ENCODE measurements at regions not wholly inside any gene's neighbourhood (a gene's known extent, or its start where the extent isn't known, plus 50 kb on each side); places are given as distances from the start of the nearest gene placed in this dataset.

DNA sequence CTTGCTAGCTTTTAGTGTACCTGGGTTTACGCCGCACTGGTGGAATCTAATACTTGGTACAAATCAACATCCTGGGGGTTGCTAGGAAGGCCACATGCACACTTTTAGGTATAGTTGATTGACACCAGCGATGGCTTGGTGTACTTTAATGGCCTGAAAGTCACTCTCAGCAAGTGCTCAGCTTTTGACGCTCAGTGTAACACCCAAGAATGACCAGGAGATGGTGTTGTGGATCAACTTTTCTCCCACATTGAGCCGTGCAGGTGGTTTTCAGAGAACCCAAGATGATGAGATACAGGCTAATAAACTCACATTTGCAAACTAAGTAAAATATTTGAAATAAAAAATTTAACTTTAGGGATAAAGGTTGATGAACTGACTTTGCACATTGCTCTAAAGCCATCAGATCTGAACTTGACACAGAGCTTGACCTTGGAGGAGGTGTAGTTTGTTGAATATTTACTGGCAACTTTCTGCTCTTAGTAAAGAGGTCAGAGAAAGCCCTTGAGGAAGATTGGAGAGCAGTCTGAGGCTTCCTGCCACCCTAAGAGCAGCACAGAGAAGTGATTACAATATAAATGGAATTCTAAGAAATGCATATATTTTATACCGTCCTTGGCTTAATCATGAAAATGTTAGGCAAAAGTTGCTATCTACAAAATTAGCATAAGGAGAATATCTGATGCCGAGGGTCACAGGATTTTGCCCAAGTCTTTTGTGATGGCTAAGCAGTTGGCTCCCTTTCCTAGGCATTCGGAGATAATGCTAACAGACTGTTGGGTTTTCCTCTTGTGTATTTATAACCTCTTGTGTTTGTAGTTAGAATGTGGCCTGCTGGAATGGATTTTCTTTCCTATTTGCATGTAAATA lies 143.4 kb upstream of the RASGRP1 start:
- ATAC-seq (ENCODE audit: poor library complexity) = peak; percentile 89
- DNase-seq = no peak
- intact Hi-C loops (cut with DNase I) = loop anchor here (5.0 kb wide), 1 partner anchor 1049 kb away; no protein-coding TSS in a partner anchor

DNA sequence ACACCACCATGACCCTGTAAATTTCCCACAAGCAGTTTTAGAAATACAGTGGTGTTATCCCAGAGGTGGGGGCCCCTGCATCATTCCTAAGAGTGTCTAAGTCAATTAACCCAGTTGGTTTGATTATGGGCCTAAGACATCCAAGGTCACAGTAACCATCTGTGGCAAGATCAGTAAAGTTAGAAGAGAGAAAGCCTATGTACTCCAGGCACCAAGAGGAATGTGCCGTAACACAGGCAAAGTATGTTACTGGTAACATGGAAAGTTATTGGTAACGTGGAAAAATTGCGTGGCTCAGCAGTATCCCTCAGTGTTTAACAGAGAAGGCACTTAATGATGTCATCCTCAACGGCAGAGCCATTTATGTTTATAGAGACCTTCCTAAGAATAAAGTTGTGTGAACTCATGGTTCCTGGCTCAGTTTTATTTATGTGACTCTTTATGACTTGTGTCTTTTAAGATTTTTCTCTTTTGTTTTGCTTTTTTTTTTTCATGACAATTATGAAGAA lies 144.1 kb upstream of the RASGRP1 start:
- ATAC-seq (ENCODE audit: poor library complexity) (no peak), DNase-seq (no peak)
- intact Hi-C loops (cut with DNase I) = loop anchor here (5.0 kb wide), 1 partner anchor 1049 kb away; no protein-coding TSS in a partner anchor

DNA sequence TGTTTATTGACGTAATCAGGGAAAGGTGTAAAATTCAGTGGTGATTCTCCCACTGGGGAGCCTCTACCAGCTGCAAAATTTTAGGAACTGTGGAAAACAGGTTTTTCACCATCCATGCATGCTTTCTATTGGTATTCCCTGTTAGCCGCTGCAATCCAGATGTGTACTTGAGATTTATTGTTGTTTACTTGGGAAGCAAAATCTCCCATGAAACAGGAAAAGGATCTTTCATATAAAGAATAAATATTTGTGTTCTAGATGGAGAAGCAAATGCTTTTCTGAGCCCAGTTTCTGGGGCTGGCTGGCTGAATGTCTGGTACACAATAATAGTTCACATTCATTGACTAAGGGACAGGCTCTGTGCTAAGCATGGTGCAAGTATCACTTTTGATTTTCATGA lies 144.6 kb upstream of the RASGRP1 start:
- ATAC-seq (ENCODE audit: poor library complexity) (no peak), DNase-seq (no peak)
- intact Hi-C loops (cut with DNase I) = loop anchor here (5.0 kb wide), 1 partner anchor 1048 kb away; no protein-coding TSS in a partner anchor

DNA sequence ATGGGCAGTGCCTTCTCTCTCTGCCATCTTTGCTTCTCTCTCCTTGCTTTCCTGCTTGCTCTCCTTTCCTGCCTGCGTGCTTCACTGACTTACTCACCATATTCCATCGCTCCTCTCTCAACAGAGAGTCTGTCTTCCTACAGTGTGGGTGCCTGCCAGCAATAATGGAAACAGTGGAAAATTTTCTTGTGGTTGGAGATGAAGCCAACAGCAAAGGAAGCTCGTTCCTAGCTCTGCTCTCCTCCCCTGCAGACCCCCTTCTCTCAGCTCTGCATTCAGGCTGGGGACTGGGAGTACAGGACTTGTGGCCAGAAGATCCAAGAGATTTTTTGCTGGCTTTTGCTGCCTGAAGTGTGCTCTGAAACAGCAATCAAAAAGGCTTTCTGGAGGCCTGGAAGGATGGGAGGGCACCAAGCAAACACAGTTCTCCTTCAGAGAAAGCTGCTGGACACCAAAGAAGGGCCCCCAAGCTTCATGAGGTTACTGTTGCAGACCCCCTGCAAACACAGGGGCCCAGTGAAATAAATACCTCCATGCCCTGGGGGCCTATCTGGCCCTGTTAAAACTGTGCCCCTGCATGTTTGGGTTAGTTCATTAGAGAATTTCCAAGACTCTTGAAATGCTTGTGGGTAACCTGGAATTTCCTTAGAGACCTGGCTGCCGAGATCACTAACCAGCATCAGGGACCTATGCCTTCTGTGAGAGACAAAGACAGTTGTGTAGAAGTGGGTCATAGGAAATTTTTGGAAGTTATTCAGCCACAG lies 149.9 kb upstream of the RASGRP1 start:
- intact Hi-C loops (cut with DNase I) = no loop called here
- no peak for ATAC-seq (ENCODE audit: poor library complexity)

DNA sequence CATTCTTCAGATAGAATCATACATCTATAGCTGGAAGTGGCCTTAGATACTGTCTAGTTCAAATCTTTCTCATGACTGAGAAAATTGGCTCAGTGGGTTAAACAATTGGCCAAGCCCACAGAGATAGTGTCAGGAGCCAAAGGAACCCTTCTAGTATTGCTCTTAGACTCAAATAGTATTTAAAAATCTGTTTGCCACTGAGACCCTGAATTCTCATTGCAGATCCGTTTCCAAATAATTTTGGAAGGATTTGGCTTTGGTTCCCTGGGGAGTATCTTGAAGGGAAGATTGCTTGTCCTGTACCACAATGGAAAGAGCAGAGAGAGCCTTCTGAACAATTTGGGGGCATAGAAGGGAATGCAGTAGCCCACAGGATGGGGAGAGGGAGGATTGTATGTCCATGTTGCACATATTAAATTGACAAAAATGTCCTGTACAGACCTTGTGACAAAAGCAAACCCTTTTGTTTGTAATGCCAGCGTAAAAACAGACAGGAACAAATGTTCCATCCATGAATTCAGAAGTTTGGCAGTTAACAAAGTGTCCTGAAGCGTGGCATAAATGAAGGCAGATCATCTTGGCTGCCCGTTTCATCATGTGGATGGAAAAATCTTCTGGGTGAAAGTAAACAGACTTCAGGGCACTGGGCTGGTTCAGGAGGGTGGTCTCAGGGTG lies 156.4 kb upstream of the RASGRP1 start:
- DNase-seq (no peak), ATAC-seq (ENCODE audit: poor library complexity) (no peak)
- intact Hi-C loops (cut with DNase I) = no loop called here

More for the DNA sequence above, 149.9 kb upstream of the RASGRP1 start:
- no peak for DNase-seq

DNA sequence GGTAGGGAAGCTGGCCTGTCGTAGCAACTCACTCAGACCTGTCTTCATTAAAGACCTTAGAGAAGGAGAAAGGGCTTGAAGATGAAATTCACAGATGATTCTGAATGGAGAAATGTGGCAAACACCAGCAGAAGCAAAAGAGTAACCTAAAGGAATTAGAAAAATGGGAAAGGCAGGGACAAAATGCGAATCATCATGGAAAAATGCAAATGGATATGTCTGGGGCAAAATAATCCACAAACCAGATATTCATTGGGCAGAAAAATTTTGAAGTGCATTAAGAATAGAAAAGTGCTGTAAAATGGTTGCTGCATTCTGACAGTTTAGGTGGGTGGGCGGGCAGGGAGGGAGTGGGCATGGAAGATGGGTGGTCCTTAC lies 156.9 kb upstream of the RASGRP1 start:
- ATAC-seq (ENCODE audit: poor library complexity) = no peak
- intact Hi-C loops (cut with DNase I) = no loop called here
- no peak for DNase-seq

DNA sequence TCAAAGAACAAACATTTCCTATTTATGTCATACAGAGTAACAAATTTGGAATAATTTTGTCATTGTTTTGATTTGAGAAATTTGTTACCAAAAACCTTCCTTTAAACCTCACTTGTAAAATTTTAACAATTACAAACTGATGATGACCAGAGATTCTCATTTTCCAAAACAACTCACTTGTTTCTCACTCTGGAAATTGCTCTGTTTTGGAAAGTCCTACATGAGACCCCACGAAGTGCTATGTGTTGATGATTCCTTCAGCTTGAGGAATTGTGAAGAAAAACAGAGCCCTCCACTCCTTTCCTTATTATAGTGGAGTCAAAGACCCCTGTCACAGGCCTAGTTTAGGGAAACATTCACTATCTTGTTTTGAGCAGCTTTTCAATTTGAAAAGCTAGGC lies 157.6 kb upstream of the RASGRP1 start:
- DNase-seq (no peak), ATAC-seq (ENCODE audit: poor library complexity) (no peak)
- intact Hi-C loops (cut with DNase I) = no loop called here

DNA sequence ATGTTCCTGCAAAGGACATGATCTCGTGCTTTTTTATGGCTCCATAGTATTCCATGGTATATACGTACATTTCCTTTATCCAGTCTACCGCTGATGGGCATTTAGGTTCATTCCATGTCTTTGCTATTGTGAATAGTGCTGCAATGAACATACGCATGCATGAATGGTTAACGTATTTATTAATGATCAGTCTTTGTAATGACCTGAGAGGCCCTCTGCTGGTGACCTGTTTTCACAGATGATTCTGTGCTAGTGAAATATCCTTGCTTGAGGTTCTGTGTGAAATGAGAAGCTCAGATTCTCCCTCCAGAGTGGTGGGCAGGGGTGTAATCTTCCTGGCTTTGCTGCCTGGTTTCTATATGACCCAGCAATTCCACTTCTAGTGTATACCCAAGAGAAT lies 160.2 kb upstream of the RASGRP1 start:
- ATAC-seq (ENCODE audit: poor library complexity) (no peak), DNase-seq (no peak)
- intact Hi-C loops (cut with DNase I) = no loop called here

DNA sequence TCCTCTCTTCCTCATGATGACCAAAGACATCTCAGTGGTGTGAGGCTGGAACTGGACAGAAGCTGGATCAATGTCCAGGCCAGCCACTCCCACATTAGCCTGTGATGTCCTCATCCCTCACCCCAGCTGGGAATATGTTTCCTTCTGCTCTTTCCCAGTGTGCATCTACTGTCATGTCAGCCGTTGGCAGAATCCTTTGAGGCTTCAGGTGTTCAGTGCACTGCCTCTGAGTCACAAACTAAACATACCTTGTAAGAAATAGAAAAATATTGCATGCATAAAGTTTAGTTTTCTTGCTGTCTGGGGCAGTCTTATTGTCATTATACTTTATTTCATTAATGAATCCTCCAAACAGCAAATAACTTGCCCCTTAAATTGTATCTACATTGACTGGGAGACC lies 161.6 kb upstream of the RASGRP1 start:
- no peak for ATAC-seq (ENCODE audit: poor library complexity)
- intact Hi-C loops (cut with DNase I) = no loop called here
- DNase-seq = no peak

DNA sequence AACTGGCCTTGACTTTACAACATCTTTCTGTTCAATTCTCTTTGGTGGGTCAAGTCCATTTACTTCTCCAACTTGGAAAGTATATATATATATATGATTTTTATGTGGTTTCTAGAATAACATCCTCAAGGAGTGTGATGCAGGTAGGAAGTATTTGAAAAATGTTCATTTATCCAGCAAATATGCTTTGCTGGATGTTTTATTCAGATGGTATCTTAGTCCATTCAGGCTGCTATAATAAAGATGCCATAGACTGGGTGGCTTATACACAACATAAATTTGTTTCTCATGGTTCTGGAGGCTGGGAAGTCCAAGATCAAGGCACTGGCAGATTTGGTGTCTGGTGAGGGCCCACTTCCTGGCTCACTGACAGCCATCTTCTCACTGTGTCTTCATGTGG lies 168.7 kb upstream of the RASGRP1 start:
- DNase-seq = no peak
- no peak for ATAC-seq (ENCODE audit: poor library complexity)
- intact Hi-C loops (cut with DNase I) = no loop called here

DNA sequence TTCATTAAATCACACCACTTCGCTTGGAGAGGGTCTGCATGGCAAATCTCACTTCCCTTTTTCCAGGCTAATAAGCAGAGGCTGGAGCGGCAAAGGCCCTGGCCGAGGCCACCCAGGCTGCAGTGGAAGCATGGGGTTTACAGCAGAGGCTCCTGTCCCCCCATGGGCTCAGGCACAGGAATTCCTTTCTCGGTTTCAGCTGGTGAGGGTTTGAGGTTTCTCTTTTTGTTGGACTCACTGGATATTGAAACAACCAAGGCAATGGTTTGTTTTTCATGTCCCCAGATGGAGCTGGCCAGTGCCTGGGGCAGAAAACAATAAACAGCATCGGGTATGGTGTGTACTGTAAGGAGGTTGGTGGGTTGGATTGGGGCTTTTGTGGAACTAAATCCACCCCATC lies 175.6 kb upstream of the RASGRP1 start:
- intact Hi-C loops (cut with DNase I) = no loop called here
- no peak for ATAC-seq (ENCODE audit: poor library complexity)
- DNase-seq = no peak

DNA sequence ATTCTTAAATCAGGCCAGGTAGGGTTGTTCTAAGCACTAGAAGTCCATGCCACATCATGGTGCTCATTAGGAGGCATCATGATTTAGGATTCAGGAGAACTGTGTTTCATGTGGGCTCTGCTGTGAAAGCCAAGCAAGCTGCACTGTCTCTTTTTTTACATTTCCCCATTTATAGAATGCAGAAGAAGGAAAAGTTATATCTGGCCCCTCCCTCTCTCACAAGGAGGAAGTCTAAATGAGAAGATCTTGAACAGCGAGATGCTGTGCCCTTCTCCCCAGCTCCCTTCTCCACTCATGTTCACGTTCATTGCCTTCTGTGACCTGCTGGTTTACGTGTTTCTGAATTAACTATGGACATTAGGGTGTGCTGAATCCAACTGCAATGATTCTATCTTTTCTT lies 178.5 kb upstream of the RASGRP1 start:
- DNase-seq (no peak), ATAC-seq (ENCODE audit: poor library complexity) (no peak)
- intact Hi-C loops (cut with DNase I) = no loop called here

DNA sequence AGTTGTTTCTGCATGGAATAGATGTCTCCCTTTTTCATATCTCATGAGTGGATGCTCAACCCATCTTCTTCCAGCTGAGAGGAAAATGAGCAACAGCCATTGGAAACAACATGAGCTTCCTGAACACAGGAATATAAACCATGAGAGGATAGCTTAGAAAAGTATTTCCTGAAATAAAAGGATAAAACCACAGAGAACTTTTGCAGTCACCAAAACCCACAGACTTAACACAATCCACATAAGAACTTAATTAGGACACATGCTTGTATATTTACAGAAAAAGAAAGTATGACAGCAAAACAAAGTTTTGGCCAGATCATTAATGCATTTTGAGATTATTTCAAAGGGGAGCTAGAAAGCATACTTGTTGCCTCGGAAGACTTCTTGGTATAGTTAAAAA lies 180.5 kb upstream of the RASGRP1 start:
- intact Hi-C loops (cut with DNase I) = no loop called here
- ATAC-seq (ENCODE audit: poor library complexity) (no peak), DNase-seq (no peak)

DNA sequence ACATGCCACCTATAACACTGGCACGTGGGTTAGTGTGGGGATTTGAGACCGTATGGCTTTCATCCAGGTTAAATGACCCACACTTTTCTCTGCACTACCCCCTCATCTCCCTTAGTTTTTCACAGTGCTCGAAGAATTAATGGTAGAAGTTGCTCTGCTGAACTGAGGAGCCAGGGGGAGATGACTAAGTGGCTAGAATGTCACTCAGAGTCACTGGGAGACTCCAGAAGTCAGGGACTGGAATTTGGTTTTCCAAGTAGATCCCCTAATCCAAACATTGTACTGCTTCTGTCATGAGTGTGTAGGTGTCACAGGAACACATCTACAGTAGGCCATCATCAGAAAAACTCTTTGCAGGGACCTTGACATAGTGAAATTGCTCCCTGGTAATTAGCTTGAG lies 181.0 kb upstream of the RASGRP1 start:
- DNase-seq (no peak), ATAC-seq (ENCODE audit: poor library complexity) (no peak)
- intact Hi-C loops (cut with DNase I) = no loop called here

DNA sequence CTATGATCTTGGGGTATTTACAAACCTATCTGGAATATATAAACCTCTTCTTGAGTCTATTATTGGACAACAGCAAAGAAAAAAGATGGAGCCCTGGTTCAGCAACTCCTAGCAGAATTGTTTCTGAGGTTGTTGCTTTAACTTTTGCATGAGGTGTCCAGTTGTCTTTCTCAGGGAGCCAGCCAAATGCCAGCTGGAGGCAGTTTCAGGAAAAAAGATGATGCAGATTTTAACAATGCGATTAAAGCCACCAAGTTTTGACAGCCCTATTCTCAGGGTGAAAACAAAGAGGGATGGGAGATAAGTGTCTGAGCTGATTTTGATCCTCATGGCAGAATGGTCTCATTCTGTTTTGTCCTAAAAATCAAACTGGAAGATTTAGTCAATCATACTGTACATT lies 181.6 kb upstream of the RASGRP1 start:
- DNase-seq (no peak), ATAC-seq (ENCODE audit: poor library complexity) (no peak)

DNA sequence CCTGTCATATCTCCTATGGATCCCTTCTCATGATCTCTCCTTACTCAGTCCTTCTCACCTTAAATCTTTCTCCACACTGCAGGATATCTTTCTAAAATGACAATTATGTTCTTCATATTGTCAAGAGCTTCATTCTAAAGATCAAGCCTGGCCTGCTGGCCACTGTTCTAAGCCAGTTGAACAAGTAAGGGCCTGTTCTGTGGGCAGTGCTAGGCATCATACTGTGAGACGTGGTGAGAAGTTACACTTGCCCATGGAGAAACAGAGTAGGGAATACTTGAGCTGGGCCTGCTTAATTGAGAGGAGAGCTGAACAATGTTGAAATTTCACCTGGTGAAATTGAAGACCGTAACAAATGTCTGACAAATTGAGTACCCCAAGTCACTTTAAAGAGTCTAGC lies 184.1 kb upstream of the RASGRP1 start:
- ATAC-seq (ENCODE audit: poor library complexity) (no peak), DNase-seq (no peak)
- intact Hi-C loops (cut with DNase I) = no loop called here

More for the DNA sequence above, 181.6 kb upstream of the RASGRP1 start:
- intact Hi-C loops (cut with DNase I) = no loop called here

DNA sequence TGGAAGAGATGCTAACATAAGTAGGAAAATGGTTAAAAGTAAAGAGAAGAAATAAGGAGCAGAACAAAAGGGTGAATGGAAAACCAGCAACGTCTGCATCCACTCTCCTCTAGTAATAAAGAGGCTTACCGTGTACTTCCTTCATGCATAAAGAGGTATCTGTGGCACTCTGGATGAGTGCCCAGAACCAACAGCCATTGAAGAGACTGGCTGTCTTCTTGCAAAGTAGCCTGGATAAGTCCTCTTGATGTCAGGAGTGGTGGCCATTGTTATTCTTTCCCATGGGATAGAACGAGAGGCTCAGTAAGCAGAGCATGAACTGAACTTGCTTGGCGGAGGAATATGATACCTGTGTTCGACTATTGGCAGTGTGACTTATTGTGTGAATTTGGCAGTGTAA lies 186.2 kb upstream of the RASGRP1 start:
- ATAC-seq (ENCODE audit: poor library complexity) = no peak
- DNase-seq = no peak
- intact Hi-C loops (cut with DNase I) = no loop called here

DNA sequence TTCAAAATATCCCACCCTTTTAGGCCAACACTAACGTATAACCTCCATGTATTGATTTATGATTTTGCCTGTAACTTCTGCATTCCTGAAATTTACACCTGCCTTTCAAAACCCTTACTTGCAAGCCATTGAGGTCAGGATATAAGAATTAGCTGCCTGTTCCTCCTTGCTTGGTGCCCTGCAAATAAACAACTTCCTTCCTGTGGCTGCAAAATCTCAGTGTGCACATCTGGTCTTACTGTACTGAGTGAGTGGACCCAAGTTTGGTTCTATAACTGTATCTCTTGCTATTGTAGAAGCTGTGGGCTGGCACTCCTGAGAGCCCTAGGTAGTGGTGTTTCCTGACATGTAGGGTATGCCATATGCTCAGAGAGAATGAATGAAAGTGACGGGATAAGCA lies 191.1 kb upstream of the RASGRP1 start:
- intact Hi-C loops (cut with DNase I) = no loop called here
- DNase-seq = no peak
- ATAC-seq (ENCODE audit: poor library complexity) = no peak

DNA sequence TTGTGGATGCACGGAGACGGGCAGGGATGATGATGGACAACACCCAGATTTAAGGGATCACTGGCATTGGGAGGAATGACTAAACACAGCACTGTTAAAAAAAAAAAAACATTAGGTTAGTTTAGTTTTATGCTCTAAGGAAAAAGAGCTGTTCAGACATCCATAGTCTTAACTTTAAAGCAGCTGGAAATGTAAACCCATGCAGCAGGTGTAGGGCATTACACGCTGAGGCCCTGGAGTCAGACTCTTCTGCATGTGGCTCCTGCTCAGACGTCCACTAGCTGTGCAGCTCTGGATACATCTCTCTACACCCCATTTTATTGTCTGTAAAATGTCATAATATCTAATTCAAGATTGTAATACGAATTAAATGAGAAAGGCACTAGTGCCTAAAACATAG lies 191.8 kb upstream of the RASGRP1 start:
- intact Hi-C loops (cut with DNase I) = no loop called here
- DNase-seq (no peak), ATAC-seq (ENCODE audit: poor library complexity) (no peak)

Data from Right ventricle myocardium superior (tissue), 1 donor.